ENCODE measurements at regions not wholly inside any gene's neighbourhood (a gene's known extent, or its start where the extent isn't known, plus 50 kb on each side); places are given as distances from the start of the nearest gene placed in this dataset.

GRCh38 chr7:86499986-86500385, 143.7 kb upstream of the GRM3 start:
- TF ChIP-seq CTCF (IDR thresholded peaks at IDR 0.05) (no peak), POLR2A (IDR thresholded peaks at IDR 0.05) (no peak)

Data from heart left ventricle (tissue), 13 donors.